HT-29 (cell line): ENCODE measurements at regions not wholly inside any gene's neighbourhood (a gene's known extent, or its start where the extent isn't known, plus 50 kb on each side); places are given as distances from the start of the nearest gene placed in this dataset.

ENCODE experiments used
- DNase-seq: peaks from one replicate; pipeline ENCODE4 v3.0.0-alpha.2; 2015; ENCODE audit warnings: low spot score

DNA sequence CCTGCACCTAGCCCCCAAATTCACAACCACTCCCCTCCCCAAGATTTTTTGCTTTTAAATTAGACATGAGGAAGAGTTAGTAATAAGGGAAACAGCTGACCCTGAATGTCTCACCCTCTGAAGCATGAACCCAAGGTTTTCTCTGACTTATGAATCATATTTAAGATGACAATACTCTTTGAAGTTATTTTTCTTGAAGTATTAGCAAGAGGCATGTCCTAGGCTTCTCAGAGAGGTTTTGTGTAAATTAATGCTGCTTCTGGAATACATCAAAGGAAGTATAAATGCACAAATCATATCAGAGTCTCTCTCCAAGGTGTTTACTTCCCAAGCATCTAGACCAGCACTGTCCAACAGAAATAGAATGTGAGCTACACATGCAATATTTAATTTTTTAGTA lies 408.1 kb upstream of the MARCKS start:
- no peak for DNase-seq

GRCh38 chr6:113450061-113450465 lies 407.1 kb upstream of the MARCKS start:
- DNase-seq: no peak

DNA sequence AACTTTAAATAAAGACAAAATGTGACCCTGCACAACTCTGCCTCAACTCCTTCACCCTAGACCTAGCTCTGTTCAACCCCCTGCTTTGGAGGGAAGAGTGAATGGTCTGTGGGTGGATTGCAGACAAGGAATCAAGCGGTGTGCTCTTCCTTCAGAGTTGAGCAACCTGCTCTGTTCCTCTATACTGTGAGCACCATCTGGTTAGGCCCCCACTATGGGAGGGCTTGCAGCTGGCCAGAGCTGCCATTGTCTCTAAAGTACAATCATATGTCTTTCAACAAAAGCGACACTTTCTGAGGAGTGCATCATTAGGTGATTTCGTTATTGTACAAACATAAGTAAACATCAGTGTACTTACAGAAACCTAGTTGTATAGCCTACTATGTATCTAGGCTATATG lies 406.1 kb upstream of the MARCKS start:
- DNase-seq: no peak

DNA sequence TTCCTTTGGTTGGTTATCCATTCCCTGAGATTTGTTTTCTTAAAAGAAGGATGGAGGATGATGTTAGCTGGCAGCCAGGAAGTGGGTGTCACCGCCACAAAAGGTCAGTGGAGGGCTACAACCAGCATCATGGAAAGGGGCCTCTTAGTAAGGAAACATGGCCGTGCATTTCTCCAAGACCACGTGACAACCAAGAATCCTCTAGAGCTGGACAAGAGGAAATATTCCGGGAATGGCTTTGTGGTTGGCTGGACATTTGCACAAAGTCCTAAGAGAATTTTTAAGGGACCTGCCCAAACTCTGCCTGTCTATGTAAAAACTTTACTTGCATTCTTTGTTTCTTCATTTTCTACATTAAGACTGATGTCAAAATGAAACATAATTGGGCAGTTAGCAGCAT lies 399.9 kb upstream of the MARCKS start:
- DNase-seq: no peak

GRCh38 chr6:113457751-113458150 lies 399.4 kb upstream of the MARCKS start:
- DNase-seq: no peak

- DNase-seq: no peak
Observed at GRCh38 chr6:113458368-113459010, 398.7 kb upstream of the MARCKS start.

DNA sequence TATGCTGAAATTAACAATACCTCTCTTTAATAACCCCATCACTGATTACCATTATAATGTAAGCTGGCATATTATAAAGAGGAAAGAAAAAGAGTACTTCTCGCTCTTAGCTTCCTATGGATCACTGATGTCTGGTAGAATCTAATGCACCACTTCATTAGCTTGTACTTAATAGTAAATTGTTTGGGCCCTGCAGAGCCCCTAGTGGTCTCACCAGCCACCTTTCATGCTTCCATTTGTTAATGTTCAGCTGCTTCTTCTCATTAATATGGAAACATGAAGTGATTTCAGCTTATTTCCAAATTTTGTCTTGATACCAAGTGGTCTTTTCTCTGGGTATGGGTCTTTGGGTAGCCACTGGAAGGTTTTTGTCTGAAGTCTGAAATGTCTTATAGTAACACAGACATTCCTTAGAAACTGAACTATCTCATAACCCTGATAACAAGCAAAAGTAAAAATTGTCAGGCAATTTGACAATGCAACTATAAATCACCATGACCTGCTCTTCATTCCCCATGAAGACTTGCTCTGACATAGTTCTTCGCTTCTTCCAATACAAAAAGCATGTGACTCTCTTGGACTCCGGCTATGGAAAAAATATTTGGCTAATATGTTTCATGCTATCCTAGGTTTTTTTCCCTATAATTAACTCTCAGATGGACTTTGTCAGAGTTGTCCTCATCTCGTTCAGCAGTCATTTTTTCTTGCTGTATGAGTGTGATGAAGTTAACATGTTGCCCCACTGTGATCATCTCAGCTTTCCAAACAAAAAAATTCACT lies 395.8 kb upstream of the MARCKS start:
- DNase-seq: peak; percentile 22

GRCh38 chr6:113464536-113464935 lies 392.6 kb upstream of the MARCKS start:
- no peak for DNase-seq

DNA sequence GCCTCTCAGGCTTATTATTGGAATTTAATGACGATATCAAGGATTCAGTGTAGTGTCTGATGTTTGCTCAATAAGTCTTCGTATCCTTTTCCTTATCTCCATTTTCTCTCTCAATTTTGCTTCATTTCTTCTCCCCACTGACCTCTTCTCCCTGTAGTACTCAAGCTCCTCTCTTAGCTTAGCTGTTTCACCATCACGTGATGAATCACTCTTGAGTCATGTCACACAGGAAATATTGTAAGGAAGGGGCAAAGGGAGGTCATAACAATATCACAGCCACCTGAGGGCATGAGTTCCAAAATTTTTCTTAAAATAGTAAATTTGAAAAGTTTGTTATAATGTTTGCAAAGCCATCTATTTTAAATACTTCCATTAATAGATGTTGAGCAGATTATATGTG lies 392.2 kb upstream of the MARCKS start:
- DNase-seq: no peak

DNA sequence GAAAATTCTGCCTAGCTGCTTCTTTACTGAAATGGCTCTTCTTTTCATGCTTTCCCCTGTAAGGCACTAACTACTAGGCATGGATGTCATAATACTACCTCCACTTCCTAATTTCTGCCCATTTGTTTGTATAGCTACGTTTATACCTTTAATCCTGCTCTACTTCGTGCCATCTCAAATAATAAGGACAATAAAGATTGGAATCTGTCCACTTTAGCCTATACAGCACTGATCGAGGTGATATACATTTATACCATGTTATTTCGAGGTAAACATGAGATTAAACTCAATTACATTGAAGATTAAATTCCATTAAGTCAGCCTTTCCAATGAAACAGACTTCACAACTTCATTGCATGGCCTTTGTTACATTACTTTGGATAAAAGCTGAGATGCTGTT lies 390.6 kb upstream of the MARCKS start:
- no peak for DNase-seq

DNA sequence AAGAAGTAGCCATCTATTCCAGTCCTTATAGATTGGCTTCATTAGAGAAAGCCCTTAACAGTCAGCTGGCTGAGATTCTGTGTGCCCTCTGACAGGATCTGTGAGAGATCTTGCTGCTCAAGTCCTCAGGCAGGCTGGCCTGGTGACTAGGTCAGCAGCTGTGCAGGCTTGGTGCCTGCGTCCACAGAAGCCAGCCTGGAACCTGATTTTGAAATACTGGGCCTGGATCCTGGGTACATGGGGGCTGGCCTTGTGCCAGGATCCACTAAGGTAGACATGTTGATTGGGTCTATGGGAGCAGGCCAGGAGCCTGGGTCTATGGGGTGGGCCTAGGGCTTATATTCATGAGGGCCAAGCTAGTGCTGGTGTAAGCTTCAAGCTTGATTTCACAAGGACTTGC lies 381.8 kb upstream of the MARCKS start:
- DNase-seq: no peak

DNA sequence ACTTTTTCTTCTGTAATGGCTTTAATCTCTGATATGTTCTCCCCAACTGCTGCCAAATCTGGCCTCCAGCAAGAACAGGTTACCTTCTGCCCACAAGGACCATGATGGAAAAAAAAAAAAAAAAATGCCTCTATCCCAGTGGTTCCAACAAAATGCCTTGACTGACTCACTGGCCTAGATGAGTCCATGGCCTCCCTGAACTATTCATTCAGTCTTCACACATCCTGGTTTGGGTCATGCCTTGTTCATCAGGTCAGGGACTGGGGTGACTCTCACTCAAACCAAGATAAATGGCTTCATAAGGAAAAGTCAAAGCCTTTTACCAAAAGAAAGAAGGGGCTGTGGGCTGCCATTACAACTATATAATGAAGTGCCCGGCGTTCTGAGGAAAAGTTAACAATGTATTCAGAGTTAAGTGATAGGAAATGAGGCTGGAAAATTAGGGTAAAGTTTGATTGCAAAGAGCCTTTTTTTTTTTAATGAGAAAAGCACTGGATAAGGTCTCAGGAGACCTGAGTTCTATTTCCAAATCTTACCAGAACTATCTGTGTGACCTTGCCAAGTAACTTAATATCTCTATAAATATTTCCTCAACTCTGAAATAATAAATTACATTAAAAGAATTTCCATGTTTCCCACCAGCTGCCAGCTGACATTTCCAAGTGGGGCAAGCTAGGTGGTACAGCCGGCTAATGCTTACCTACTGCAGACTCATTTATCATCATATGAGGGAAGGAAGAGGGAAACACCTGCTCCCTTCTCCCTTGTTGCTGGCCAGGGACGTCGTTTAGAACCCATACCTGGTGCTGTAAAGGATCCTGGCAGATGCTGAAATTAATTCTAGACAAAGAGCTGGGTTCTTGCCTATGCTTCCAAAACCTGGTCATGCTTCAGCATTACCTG lies 380.0 kb upstream of the MARCKS start:
- no peak for DNase-seq

GRCh38 chr6:113480616-113481015 lies 376.5 kb upstream of the MARCKS start:
- DNase-seq: no peak

- DNase-seq: no peak
Observed at GRCh38 chr6:113481458-113481857, 375.7 kb upstream of the MARCKS start.

DNA sequence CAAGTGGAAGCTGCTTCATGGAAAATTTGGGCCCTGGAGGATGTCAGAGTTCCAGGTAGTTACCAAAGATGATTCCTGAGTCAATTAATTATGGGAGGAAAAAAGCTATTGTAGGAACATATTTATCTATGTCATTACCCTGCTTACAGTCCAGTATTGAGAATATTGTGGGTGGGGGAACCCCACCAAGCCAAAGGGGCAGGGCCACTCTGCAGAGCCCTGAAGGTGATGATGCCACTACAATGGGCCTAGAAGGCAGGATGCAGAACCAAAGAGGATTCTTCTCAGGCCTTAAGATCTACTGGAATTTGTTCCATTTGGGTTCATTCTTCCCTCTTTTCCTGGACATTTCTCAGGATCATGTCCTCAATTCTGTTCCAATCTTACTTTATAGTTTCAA lies 375.2 kb upstream of the MARCKS start:
- no peak for DNase-seq

DNA sequence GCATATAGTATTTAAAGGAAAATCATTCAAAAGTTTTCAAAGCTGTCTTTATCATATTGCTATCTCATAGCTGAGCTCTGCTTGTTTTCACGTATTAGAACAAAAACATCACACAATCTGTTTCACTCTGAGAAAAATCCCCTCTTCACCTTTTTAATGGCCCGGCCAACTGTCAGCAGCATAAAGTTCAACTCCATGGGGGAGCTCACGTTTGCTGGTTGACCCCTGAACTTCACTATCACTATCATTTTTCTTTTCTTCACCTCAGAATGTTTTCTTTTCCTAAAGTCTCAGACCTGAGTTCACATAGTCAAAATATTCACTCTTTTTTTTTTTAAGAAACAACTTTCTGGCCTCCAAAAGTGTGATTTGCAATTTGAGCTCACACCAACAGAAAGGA lies 374.4 kb upstream of the MARCKS start:
- no peak for DNase-seq

DNA sequence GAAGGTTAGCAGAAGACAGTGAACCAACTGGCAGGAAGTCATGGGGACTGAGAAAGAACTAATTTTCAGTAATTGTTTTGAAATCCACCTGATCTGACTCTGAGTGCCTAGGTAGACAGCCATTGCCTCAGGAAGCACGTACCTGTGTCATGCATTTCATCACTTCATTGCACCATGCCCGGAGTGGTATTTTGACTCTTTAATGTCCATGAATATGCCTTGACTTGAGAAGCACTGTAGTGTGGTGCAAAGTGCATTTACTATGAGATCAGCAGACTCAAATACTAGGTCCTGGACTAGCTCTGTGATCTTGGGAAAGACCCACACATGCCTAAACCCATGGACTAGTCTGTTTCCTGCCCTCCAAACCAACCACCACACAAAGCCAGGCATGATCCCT lies 370.9 kb upstream of the MARCKS start:
- DNase-seq: no peak

DNA sequence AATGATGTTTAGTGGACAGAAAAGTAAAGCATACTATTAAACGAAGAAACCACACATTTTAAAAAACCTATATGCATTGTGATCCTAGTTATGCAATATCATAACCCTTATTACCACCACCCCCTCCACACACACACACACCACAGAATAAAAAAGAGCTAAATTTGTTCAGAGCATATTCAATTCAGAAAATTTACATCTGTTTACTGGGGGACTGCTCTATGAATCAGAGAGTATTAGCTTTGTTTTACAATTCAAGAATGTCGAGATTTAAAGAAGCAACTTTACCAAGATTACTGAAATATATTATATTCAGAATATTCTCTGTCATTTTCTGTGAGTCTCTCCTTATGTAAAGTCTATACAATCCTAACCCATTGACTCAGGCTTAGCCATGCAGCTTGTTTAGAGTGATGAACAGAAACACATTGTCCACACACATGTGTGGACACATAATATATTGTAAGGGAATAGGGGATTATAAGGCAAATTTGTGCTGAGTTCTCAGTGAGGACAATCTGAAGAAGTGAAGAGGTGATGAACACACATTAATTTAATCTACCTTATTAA lies 369.6 kb upstream of the MARCKS start:
- no peak for DNase-seq

DNA sequence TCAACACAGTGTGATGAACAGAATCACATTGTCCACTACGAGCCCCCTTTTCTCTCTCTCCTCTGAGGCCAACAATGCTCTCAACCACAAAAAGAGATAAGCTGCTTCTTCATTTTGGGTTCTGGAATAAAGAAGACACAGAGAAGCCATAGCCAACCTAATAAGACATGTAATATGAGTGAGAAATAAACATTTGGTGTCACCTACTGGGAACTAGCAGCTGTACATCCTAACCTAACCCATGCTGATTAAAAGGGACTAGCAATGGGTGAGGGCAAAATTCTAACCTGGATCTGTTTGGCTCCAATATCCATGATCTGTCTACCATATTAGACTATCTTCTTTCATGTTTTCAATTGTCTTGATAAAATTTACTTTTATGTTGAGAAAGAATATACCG lies 369.1 kb upstream of the MARCKS start:
- peak; percentile 15 for DNase-seq

DNA sequence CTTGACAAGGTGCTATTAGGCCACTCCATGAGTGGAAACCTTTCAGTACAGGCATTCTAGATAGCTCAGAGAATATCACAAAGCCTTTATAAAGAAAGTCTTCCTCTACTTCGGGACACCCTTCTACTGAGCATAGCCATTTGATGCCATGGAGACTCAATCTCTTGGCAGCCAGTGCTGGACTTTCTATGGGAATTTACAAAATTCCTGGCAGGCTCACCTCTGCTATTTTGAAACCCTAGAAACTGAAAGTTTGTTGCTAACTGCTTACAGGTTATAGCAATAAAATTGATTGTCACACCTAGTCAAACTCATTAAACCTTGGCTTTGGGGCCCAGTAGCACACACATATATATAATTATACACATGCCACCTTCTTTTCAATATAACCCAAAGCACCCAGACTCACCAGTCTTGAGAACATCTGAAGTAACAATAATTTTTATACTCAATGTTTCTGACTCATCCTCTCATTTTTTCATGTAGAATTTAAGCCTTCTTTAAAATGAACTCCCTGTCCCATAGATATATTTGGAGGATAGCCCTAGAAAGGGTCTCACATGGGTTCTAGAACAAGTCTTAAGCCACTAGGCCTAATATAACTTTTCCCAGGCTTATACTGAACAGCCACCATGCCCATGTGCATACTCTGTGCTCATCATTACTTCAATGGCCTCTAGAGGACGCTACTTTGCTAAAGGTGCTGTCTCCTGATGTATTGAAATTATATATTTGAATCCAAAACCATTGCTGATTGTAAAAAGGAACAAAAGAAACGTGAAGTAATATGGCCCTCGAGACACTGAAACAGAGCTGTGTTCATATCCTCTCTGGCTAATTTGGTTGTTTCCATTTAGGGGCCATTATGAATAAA lies 368.1 kb upstream of the MARCKS start:
- DNase-seq: no peak
